Urothelium cell line (cell line): ENCODE measurements at regions not wholly inside any gene's neighbourhood (a gene's known extent, or its start where the extent isn't known, plus 50 kb on each side); places are given as distances from the start of the nearest gene placed in this dataset.
A peak's percentile ranks its signal among the peaks of the same experiment; 100 is the strongest.

Experiments
- DNase-seq: peaks from one replicate; pipeline ENCODE4 v3.0.0; 2011; ENCODE audit warnings: low spot score, mixed read lengths
- FAIRE-seq: peaks from 2 replicates; lab custom pipeline; 2011; peaks lifted over from hg19 to GRCh38; lab: Jason Lieb, UNC

DNA sequence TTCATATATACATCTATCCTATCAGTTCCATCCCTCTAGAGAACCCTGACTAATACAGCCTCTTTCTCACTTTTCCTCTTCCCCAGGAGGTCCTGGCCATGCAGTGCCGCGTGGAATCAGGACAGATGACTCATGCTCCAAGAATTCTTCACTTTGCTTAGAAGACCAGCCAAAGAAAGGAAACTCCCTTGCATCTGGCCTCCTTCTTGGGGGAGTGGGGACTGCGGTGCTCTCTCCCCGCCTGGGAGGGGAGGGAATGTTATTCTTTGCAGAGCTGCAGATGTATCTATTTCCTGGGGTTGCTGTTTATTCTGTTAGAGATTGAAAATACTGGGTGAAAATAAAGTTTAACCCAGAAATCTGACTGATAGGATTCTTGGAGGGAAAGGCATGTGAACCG, 111.5 kb upstream of the SH3BP4 start:
- FAIRE-seq (peak; percentile 81), DNase-seq (peak; percentile 88)

DNA sequence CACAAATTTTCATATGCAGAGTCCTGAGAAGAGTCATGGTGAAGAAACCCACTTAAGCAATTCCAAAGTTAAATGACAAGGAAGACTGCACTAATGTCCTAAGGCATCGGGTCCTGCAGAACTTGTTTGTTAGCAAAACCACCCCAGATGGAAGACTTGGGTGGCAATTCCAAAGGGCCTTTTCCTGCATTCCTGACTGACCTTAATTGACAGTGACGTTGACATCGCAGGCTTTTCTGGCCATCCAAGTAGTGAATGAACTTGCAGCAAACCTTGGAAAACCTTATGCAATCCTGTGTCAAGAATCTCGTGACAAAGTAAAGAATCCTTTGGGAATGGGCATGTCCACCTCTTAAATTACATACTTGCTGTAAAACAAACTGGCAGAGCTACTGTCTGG, 112.5 kb upstream of the SH3BP4 start:
- DNase-seq (no peak), FAIRE-seq (no peak)

DNA sequence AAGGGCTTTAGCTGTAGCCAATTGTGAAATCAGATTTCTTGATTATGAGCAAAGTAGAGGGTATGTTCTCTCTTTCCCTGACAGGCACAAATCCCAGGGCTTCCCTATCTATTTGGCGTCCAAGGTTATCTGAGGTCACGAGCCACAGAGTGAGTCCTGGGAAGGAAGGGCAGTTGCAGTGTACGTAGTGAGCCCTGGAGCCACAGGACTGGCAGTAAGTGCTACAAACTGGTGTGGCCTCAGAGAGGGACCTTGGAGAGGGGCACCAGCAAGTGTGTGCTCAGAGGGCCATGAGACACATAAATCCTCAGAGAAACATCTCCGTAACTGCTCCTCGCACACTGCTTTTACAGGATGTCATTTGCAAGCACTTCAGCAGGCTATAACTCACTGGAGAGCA, 115.5 kb upstream of the SH3BP4 start:
- FAIRE-seq (no peak), DNase-seq (no peak)

DNA sequence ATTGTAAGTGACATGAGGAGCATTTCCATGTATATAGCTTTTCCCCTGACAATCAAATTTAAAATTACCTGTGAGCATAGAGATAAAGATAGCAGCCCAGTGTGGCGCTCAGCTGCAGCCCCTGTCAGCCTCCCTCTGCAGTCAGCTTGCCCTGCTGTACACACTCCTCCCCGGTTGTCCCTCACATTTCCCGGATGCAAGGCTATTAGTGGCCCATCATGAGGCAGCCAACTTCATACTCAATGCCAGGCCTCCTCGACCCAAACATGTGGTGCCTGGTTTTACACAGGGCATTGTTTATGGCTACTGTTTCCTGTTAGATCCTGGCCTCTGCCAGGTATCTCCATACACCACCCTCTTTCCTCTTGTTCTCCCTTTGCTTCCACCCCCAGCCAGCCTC, 116.1 kb upstream of the SH3BP4 start:
- DNase-seq (no peak), FAIRE-seq (no peak)

DNA sequence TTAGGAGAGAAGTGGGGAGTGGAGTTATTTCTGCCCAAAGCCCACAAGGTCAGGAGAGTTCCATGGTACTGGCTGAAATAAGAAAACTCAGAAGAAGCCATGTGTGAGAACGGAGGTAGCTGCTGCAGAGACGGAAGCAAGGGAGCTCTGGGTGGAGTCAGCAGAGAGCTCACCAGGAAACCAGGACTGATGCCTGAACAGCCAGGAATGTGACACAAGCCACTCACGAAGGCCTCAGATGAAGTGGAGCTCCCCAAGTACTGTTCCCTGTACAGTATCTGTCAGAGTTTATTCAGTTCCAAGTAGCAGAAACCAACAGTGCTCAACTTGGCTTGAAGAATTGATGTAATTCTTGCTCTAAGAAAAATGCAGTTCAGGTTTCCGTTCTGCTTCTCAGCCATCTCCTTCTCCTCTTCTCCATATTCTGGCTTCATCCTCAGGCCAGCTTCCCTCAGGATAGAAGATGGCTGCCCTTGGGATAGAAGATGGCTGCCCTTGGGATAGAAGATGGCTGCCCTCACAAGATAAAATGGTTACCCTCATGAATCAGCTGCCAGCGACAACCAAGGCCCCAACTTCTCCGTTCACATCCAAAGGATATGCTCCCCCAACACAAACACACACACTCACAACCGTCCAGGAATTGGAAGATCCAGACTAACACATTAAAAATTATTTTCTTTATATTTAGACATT, 117.4 kb upstream of the SH3BP4 start:
- DNase-seq = no peak
- FAIRE-seq = no peak

DNA sequence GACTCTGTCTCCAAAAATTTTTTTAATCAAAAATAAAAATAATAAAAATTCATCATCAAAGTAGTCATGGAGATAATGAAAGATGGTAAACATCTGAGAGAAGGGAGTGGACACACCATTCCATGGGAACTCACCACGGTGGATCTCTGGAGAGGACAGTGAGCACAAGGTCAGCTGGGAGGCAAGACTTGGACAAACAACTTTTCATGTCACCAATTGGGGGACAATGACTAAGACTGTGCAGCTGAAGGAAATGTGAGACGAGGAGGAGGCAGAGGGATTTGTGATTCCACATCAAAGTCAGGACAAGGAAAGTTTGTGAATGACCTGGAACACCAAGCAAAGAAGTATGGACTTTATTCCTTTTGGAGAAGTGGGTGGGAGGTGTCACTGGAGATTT, 121.0 kb upstream of the SH3BP4 start:
- DNase-seq = no peak
- no peak for FAIRE-seq

DNA sequence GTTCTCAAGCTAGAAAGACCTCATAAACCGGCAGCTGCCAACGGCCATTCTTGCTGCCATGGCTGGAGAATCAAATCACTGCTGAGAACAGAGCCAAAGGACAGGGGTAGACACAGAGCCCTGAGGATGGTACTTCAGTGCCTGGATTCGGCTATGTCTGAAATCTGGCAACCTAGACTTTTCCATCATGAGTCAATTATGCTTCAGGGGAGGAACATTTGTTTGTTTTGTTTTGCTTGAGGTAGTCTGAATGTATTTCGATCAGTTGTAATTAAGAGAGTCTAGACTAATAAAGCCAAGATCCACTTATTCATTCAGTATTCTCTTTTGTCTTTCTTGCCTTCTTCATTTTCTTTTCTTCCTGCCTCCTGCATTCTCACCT, 122.8 kb upstream of the SH3BP4 start:
- FAIRE-seq = no peak
- no peak for DNase-seq

DNA sequence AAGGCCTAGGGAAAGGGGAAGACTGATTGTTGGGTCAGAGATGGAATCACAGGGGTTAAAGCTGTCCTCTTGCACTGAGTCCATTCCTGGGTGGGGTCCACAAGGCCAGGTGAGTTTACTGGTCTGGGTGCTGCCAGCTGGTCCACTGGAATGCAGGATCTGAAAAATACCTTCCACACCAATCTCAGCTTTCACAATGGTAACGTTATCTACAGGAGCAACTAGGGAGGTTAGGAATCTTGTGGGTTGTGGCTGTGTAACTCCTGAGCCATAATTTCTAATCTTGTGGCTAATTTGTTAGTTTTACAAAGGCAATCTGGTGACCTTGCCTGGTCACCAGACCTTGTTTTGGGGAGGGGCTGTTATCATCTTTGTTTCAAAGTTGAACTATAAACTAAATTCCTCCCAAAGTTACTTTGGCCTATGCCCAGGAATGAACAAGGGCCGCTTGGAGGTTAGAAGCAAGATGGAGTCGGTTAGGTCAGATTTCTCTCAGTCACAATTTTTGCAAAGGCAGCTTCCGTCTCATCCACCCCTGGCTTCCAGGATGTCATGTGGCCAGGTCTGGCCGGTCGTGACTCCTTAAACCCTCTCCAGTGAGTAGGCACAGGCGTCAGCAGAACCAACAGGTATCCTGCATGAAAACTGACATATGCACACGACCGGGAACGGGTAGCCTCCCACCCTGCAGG, 123.3 kb upstream of the SH3BP4 start:
- FAIRE-seq (no peak), DNase-seq (peak; percentile 40)

DNA sequence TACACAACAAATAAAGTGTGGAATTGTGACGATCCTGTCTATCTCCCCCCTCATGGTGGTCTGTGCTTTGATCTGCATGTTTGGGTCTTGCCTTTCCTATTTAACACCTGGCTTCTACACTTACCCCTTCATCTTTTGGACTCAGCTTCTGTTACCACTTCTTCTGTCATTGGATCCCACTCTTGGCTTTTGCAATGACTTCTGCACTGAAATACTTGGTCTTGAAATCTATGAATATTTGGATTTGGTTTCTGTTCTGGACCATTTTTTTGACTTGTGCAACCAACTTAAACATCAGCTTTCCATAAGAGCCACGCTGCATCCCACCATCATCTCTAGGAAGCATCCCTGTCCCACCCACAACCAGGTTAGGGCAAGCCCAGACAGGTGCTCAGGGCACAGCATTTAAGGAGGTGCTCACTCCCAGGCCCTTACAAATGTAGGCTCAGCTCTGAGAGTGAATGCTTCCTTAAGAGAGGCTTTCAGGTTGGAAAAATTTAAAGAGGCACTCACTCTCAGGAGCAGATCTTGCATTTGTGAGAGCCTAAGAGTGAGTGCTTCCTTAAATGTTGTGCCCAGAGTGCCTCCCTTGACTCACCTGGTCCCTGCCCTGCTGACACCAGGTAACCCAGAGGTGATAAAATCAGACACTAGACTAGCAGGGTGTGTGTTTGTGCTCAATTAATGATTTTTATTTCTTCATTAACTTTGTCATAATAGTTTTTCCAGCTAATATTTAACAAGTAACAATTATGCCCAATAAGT, 124.5 kb upstream of the SH3BP4 start:
- FAIRE-seq (no peak), DNase-seq (no peak)

DNA sequence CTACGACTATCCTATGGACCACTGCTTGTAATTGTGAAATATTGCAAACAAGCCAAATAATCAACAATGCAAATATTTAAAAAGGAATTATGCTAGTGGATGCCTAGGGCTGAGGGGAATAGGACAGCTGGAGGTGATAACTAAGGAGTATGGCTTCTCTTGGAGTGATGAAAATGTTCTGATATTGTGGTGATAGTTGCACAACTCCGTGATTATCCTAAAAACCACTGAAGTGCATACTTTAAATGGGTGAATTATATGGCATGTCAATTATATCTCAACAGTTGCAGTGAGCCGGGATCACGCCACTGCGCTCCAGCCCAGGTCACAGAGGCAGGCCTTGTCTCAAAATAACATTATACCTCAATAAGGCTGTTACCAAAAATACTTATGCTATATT, 125.1 kb upstream of the SH3BP4 start:
- FAIRE-seq = no peak

DNA sequence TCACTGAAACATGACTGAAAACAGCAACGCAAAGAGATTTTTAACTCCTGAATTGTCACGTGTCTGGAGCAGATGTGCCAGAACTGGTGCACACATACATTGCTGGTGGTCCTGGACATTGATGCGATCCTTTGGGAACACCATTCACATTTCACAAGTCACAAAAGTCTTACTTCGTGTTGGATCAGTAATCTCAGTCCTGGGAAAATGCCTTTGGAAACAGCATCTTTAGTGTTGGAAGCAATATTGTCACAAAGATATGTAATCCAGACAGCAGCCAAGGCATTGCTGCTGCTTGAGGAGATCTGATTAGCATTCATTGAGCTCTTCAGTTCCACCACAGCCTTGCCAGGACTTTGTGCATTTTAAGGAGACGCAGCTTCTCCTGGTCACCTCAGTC, 126.2 kb upstream of the SH3BP4 start:
- DNase-seq = no peak
- FAIRE-seq = no peak

More for the DNA sequence above, 125.1 kb upstream of the SH3BP4 start:
- DNase-seq = no peak

DNA sequence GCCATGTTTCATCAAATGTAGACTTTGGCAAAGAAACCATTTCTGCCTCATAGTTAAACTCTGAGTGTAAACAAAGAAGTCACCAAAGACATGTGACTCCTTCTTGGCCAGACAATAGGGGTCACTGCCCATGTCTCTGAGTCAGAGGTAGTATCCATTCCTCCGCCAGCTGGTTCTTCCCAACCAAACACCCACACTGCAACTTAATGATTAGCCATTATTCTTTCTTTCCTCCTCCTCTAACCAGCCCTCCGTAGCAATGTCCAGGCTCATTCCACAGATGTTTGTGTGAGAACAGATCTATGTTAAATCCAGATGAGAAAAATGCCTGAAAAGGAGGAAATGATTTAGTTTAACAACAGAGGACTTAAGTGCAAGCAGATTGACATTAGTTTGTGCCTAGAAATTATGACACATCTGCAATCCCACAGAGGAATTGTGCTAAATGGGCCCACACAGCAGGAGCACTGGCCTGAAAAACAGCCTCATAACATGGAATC, 127.9 kb upstream of the SH3BP4 start:
- no peak for FAIRE-seq

DNA sequence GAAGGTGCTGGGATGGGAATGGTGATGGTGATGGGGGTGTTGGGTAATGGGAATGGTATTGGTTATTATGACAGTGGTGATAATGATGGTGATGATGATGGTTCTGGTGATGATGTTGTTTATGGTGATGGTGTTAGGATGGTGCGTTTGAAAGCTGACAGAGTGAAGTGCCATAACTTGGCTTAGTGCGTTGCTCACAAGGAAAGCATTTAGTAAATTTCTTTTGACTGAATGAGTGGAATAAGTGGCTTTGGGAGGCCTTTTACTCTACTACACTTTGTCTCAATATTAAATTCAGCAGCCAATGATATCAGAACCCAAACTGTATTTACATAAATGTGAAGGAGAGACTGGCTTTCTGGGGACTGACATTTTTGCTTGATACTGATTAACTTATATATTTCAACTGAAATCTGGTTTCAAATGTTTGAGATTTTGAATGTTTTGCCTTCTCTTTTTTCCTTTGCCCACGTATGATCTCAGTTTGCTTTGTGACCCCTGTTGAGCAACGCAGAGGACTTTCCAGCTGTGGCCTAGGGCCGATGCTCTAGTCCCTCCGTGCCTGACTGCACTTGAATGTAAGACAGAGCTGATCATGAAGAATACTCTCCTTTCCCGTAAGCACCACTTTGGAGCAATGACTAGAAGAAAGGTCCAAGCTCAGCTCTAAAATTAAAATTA, 128.5 kb upstream of the SH3BP4 start:
- DNase-seq (no peak), FAIRE-seq (no peak)

More for the DNA sequence above, 127.9 kb upstream of the SH3BP4 start:
- DNase-seq = peak; percentile 77

DNA sequence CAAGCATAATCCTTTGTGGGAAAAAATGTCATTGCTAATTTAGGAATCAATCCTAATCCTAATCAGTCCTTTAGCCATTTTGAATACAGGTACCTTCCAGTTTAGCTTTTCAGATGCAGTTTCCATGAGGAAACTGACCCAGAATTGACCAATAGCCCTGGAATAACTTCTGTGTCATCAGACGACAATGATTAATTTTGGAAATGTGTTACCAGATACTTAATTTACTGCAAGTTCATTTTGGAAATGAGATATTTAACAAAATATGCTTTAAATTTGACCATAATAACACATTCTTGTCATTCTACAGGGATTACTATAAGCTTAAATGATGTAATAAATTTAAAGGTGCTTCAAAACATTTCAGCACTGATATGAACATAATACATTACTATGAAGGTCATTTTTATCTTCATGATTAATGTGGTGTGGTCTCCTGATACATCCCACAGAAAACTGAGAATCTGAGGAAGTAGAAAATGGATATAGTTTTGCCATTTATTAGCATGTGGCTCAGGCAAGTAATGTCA, 129.8 kb upstream of the SH3BP4 start:
- DNase-seq (no peak), FAIRE-seq (no peak)

DNA sequence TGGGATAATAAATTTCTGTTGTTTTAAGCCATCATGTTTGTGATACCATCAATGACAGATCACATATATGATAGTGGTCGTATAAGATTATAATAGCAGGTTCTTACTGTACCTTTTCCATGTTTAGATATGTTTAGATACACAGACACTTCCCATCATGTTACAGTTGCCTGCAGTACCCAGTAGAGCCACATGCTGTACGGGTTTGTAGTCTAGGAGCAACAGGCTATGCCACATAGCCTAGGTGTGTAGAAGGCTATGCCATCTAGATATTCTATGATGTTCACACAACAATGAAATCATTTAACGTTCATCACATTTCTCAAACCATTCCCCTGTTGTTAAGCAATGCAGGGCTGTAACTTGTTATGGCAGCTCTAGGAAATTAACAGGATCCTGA, 132.9 kb upstream of the SH3BP4 start:
- FAIRE-seq (peak; percentile 32), DNase-seq (no peak)

DNA sequence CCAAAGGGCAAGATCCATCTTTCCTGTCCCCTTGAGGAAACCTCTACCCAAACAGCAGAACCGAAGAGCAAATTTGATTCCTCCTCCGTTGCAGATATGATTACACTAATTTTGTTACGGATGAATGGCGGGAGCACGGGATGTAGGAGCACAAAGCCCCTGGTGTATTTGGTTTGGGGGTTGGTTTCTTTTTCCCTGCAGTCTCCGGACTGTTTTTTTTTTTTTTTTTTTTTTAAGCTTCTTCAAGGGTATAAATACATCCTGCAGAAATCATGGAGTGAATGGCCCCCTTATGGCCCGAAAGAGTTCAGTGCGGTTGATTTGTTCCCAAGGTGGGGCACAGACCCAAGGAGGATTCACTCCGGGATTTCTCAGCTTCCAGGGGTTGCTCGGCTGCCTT, 135.3 kb upstream of the SH3BP4 start:
- FAIRE-seq (no peak), DNase-seq (no peak)

DNA sequence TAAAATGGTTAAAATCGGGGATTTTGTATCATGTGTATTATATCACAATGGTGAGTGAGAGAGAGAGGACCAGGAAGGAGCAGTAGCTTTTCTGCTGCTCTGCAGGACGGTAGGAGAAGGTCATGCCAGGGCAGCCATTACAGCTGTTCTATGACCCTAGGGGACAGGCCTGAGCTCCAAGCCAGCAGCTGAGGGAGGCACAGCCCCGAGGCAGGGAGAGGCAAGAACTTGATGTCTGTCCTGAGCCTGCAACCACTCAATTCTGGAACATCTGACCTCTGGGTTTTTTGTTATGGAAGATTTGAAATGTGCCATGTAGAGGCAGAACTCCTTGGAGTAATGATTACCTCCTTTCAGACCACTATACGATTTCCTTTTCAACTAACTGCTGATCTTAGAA, 135.8 kb upstream of the SH3BP4 start:
- DNase-seq (no peak), FAIRE-seq (no peak)

DNA sequence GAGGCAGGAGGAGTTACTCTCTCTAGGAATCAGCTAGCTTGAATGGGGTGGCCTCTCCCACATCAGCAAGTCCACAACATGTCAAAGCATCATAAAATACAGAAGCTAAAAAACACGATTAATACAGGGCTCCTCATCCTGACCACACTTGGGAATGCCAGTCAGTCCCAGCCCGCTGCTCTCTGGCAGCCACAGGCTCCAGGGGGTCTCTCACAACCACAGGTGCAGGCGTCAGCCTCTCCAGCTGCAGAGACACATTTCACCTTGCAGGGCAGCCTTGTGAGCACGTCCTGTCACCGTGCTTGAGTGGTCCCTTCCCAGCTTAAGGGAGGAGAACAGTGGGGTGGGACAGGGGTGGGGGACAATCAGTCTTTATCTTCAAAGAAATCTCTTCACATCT, 137.4 kb upstream of the SH3BP4 start:
- no peak for FAIRE-seq

DNA sequence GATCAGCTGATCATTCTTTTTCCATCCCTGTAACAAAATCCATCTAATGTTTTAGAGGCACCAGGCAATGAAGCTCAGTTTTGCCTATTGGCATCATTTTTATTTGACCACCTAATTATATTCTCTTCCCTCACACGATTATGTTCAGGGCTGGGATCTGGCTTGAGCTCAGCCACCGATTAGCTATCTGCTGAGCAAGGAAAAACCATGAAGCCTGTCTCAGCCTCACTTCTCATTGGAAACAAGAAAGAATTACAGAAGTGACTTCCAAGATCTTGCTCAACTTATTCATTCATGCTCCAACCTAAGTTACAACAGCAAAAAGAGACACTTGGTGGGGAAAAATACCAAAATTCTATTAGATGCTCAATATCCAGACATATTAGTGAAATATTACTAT, 139.0 kb upstream of the SH3BP4 start:
- FAIRE-seq (no peak), DNase-seq (no peak)

More for the DNA sequence above, 137.4 kb upstream of the SH3BP4 start:
- no peak for DNase-seq

DNA sequence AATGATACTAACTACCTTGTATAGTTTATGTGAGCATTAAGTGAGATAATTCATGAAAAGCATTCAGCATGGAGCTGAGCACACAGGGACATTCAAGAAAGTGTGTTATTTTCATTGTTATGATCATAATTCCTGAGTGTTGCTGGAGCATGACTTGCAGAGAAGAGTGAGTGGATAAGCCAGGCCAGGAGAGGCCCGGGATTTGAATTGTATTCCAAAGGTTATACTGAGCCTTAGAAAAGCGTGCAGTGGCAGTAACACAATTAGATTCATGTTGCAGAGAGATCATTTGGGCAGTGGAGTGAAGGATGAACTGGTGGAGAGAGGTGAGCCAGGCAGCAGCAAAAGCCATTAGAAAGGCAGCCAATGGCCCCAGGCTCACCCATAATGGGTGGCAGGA, 142.9 kb upstream of the SH3BP4 start:
- FAIRE-seq = no peak
- no peak for DNase-seq

DNA sequence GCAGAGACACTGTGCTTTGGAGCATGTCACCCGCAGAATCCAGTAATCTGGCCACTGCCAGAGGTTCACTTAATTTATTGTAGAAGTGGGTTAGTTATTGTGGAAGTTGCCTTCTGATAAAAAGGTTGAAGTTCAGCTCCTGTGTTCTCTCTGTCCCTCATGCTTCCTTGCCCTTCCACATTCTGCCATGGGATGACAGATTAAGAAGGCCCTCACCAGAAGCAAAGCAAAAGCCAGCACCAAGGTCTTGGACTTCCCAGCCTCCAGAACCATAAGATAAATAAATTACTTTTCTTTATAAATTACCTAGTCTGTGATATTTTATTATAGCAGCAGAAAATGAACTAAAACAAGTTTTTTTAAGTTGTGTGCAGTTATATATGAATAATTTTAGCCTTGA, 145.0 kb upstream of the SH3BP4 start:
- FAIRE-seq (no peak), DNase-seq (no peak)
